Psoas muscle (tissue), 7 donors: ENCODE measurements at regions not wholly inside any gene's neighbourhood (a gene's known extent, or its start where the extent isn't known, plus 50 kb on each side); places are given as distances from the start of the nearest gene placed in this dataset.
A peak's percentile ranks its signal among the peaks of the same experiment; 100 is the strongest.

ENCODE experiments used
- ATAC-seq, 4 donors: fragments of 200-7000 bp; cut with Tn5 transposase; one replicate each; pipeline ENCODE4 v1.9.1; 2020; ENCODE audit warnings: moderate library complexity in 3 of 4, mild to moderate bottlenecking in 2 of 4
- DNase-seq, 2 donors: peaks; one replicate each; pipeline ENCODE4 v3.0.0-alpha.2; 2020
- H3K27ac ChIP-seq: fragments of 200-600 bp; one replicate; pipeline ENCODE4 v1.8.0; 2022
- H3K27me3 ChIP-seq, 3 donors: fragments of 200-600 bp in 1 of 3; one replicate each; pipeline versions ENCODE4 v1.6.1 to v1.8.0; 2013 to 2022; ENCODE audit warnings: low read length in 2 of 3, mild to moderate bottlenecking in 2 of 3, moderate library complexity in 1 of 3; ENCODE audit not compliant: insufficient read depth in 3 of 3
- H3K36me3 ChIP-seq, 2 donors: fragments of 200-600 bp in 1 of 2; one replicate each; pipeline versions ENCODE4 v1.6.1 to v1.8.0; 2013 to 2022; ENCODE audit warnings: low read depth in 1 of 2, mild to moderate bottlenecking in 1 of 2, moderate library complexity in 1 of 2; ENCODE audit not compliant: insufficient read depth in 1 of 2
- H3K4me1 ChIP-seq: fragments of 200-600 bp; one replicate; pipeline ENCODE4 v1.8.0; 2022
- H3K4me3 ChIP-seq: fragments of 200-600 bp; one replicate; pipeline ENCODE4 v1.8.0; 2022; ENCODE audit warnings: mild to moderate bottlenecking
- H3K9me3 ChIP-seq: fragments of 200-600 bp; one replicate; pipeline ENCODE4 v1.8.0; 2022
- WGBS, 3 donors: extraction: QIAGEN DNeasy Blood & Tissue Kit; methylation state at CpG; one replicate each; pipeline versions ENCODE4 v1.1.6 to v1.1.7; 2013; 5-methylcytosine and 5-hydroxymethylcytosine counted together
- intact Hi-C, 2 donors: fragments of 100-400 bp; cut with DNase I; formaldehyde crosslinking; loops; one replicate each; pipeline versions ENCODE4 v1.11.0 to v1.14.2; 2022
- TF ChIP-seq, protein P1 (sequence below): fragments of 200-600 bp; IDR thresholded peaks from one replicate; pipeline ENCODE4 v1.8.0; 2022; ENCODE audit warnings: antibody characterized with exemption
- donor health status: healthy with polysubstance abuse.
- donor health status: DM: no; HTN: no; CAD: no; lungs with moderate emphysema.
- donor health status: Bipolar disorder and iron deficiency.
- donor health status: healthy.
- donor health status: DM: yes; HTN: yes; CAD: no.
- donor health status: DM: no; HTN: no; CAD: no.
- donor health status: DM: yes; HTN: yes; CAD: no.

DNA sequence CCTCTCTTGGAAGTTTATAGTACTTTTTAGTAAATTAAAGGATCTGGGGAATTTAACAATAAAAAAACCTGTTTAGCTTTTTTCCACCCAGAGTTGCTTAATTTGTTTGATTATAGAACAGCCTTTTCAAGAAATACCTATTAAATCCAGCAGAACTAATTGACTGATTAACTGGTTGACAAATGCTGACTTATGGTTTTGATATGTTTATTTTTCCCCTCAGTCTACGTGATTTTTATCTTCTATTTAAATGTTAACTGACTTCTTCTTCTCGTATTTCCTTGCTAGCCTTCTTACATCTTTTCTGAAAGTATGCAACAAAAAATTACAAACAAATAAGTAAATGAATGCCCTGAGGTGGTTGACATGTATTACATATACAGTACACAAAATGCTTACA is 302.9 kb upstream of the SPAG17 start:
- no peaks in the 10 kb centered on the region for H3K36me3 ChIP-seq
- intact Hi-C loops: no loop called here
- no peaks in the 10 kb centered on the region for H3K27me3 ChIP-seq
- TF ChIP-seq, protein P1, sequence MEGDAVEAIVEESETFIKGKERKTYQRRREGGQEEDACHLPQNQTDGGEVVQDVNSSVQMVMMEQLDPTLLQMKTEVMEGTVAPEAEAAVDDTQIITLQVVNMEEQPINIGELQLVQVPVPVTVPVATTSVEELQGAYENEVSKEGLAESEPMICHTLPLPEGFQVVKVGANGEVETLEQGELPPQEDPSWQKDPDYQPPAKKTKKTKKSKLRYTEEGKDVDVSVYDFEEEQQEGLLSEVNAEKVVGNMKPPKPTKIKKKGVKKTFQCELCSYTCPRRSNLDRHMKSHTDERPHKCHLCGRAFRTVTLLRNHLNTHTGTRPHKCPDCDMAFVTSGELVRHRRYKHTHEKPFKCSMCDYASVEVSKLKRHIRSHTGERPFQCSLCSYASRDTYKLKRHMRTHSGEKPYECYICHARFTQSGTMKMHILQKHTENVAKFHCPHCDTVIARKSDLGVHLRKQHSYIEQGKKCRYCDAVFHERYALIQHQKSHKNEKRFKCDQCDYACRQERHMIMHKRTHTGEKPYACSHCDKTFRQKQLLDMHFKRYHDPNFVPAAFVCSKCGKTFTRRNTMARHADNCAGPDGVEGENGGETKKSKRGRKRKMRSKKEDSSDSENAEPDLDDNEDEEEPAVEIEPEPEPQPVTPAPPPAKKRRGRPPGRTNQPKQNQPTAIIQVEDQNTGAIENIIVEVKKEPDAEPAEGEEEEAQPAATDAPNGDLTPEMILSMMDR: no peak
- DNase-seq (no peak), ATAC-seq (no peak)
- no peaks in the 10 kb centered on the region for H3K9me3 ChIP-seq
- H3K4me1 ChIP-seq: no peaks in the 10 kb centered on the region
- no peak overlapping the region for H3K4me3 ChIP-seq
- no peak overlapping the region for H3K27ac ChIP-seq
- 63 to 75% (median 67%) methylated on average over 2 of the region's 2 CpGs for WGBS, 3 donors

DNA sequence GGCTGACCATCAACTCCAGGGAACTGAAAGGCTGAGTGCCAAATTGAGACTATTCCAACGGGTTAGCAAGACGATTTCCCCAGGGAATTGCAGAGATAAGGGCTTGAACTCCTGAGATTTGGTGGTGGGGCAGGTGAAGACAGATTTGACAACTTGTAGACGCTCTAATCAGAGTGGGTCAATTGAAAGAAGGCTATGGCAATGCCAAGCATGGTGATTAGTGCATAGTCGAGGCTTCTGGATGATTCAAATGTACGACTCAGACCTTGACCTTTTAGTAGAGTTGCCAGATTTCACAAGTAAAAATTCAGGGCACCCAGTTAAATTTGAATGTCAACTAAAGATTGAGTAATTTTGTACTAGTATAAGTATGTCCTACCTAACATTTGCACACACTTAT is 302.1 kb upstream of the SPAG17 start:
- H3K27ac ChIP-seq: no peak overlapping the region
- WGBS, 3 donors: 45 to 61% (median 53%) methylated on average over 5 of the region's 5 CpGs
- no peaks in the 10 kb centered on the region for H3K9me3 ChIP-seq

DNA sequence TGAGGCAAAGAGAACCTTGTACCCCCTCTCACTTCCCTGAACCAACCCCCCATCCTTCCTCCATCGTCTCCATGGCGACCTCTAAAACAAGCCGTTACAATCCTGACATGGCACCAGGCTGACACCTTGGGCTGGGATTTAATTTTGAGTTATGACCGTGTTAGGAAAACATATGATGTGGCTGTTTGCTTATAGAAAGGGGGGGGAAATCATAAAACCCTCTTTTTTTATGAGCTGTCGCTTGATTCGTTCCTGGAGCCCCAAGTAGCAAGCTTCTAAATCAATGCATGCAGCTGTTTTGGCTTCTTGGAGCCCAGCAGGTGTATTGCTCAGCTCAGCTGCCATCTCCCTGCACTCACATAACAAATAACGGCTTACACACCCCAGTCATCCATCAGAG is 301.2 kb upstream of the SPAG17 start:
- H3K36me3 ChIP-seq: no peaks in the 10 kb centered on the region
- WGBS, 3 donors: 56 to 65% (median 57%) methylated on average over 7 of the region's 7 CpGs
- no peak overlapping the region for H3K27ac ChIP-seq
- no peak for ATAC-seq
- no peaks in the 10 kb centered on the region for H3K4me1 ChIP-seq
- no peaks in the 10 kb centered on the region for H3K27me3 ChIP-seq
- TF ChIP-seq, protein P1: no peak
- DNase-seq: no peak
- H3K9me3 ChIP-seq: no peaks in the 10 kb centered on the region
- no peak overlapping the region for H3K4me3 ChIP-seq
- intact Hi-C loops: no loop called here

More for the DNA sequence above, 302.1 kb upstream of the SPAG17 start:
- H3K27me3 ChIP-seq: no peaks in the 10 kb centered on the region
- H3K36me3 ChIP-seq: no peaks in the 10 kb centered on the region
- TF ChIP-seq, protein P1: no peak
- no peaks in the 10 kb centered on the region for H3K4me1 ChIP-seq
- intact Hi-C loops: no loop called here
- ATAC-seq: peak in 1 of 4 donors; percentile 43
- no peak overlapping the region for H3K4me3 ChIP-seq
- no peak for DNase-seq

DNA sequence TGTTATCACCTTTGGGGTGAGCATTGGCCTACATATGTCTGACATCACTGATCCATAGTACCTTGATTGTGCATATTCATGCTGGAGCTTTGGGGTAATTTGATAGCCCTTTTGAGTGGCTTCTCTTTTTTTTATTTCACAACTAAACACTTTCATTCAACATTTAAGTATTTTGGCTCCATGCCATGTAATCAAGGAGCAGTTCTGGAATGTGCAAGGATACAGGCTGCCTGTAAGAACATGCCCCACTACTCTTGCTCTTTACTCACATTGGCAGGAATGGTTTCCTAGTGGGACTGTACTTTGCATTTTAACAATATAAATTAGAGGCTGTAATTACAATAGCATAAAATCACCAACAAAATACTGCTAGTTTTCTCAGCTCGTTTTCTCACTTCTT is 300.7 kb upstream of the SPAG17 start:
- Histone ChIP-seq H3K4me1 (no peaks in the 10 kb centered on the region), H3K4me3 (no peak overlapping the region), H3K9me3 (no peaks in the 10 kb centered on the region), H3K27me3 (no peaks in the 10 kb centered on the region), H3K36me3 (no peaks in the 10 kb centered on the region), H3K27ac (no peak overlapping the region)
- intact Hi-C loops: no loop called here
- 72 to 80% (median 74%) methylated on average over 1 of the region's 1 CpG for WGBS, 3 donors
- ATAC-seq: no peak
- DNase-seq: no peak
- TF ChIP-seq, protein P1: no peak

DNA sequence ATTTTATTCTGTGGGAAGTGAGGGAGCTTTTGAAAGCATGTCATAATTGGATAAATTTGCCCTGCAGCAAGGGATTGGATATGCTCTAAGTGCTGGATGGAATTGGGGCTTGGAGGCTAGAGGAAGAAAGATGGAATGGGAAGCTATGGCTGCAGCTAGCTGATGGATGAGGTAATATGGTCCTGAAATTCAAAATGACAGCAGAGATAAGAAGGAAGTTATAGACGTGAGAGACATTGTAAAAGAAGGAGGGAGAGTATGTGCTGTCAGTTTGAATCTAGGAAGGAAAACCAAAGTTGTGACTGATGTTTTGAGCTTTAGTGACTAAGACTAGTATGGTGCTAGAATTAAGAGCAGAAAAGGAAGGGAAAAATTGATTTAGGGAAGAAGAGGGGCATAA is 299.9 kb upstream of the SPAG17 start:
- ATAC-seq (no peak), DNase-seq (no peak)
- TF ChIP-seq, protein P1: no peak
- Histone ChIP-seq H3K4me1 (no peaks in the 10 kb centered on the region), H3K9me3 (no peaks in the 10 kb centered on the region), H3K4me3 (no peak overlapping the region), H3K27me3 (no peaks in the 10 kb centered on the region), H3K36me3 (no peaks in the 10 kb centered on the region), H3K27ac (no peak overlapping the region)
- 65 to 74% (median 69%) methylated on average over 1 of the region's 1 CpG for WGBS, 3 donors
- intact Hi-C loops: no loop called here
